SK-N-MC (cell line): ENCODE measurements at regions not wholly inside any gene's neighbourhood (a gene's known extent, or its start where the extent isn't known, plus 50 kb on each side); places are given as distances from the start of the nearest gene placed in this dataset.

ENCODE experiments used
- EZH2 ChIP-seq: fragments of 200-600 bp; sonication (generic); IDR thresholded peaks from one replicate; pipeline ENCODE4 v1.6.1; 2017; ENCODE audit warnings: antibody characterized with exemption
- FOXP2 ChIP-seq: optimal IDR thresholded peaks from 2 replicates; pipeline ENCODE3; 2011; ENCODE audit warnings: mild to moderate bottlenecking, moderate library complexity; ENCODE audit not compliant: insufficient read depth; ENCODE audit errors: extremely low read length, control extremely low read depth
- POLR2AphosphoS5 ChIP-seq: IDR thresholded peaks from 2 replicates; pipeline ENCODE4 v1.6.1; 2012; ENCODE audit warnings: mild to moderate bottlenecking, low read depth, low read length, borderline replicate concordance

DNA sequence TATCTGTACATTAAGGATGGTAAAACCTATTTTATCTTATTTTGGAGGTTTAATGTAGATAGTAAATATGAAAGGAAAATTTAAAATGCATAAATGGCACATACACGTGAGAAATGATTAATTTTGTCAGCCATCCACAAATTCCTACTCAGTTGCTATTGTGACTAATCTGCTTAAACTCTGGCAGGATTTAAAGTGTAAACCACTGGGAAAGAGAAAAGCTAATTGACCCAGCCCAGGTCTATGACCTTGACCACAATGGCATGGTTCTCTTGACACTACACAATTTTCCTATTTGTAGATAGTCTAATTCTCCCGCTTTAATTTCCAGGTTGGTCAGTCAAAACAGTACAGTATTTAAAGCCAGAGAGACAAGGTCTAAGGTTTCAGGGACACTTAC lies 459.0 kb upstream of the KLF4 start:
- no peak for TF ChIP-seq EZH2
- TF ChIP-seq POLR2AphosphoS5 = no peak
- no peak for TF ChIP-seq FOXP2
